ENCODE measurements at regions not wholly inside any gene's neighbourhood (a gene's known extent, or its start where the extent isn't known, plus 50 kb on each side); places are given as distances from the start of the nearest gene placed in this dataset.

- WGBS, 5 donors, result 68 to 86% (median 71%) methylated on average over 8 of the region's 8 CpGs
Observed at GRCh38 chr4:57639561-57640382, 529.6 kb upstream of the IGFBP7 start.

GRCh38 chr4:57635910-57636309 lies 525.7 kb upstream of the IGFBP7 start:
- intact Hi-C loops (cut with DNase I; ENCODE audit: low total_unique reads), result no loop called here

More at GRCh38 chr4:57639561-57640382, 529.6 kb upstream of the IGFBP7 start:
- no peak overlapping the region for H3K27ac ChIP-seq
- DNase-seq, result no peak
- no peaks in the 10 kb centered on the region for H3K27me3 ChIP-seq (replicated peaks in 1 of 7)
- no peaks in the 10 kb centered on the region for H3K36me3 ChIP-seq
- H3K4me3 ChIP-seq, result no peak overlapping the region
- H3K4me1 ChIP-seq, result no peaks in the 10 kb centered on the region
- intact Hi-C loops (cut with DNase I; ENCODE audit: low total_unique reads), result no loop called here
- H3K9me3 ChIP-seq, result no peaks in the 10 kb centered on the region
- no peak for TF ChIP-seq CTCF (IDR thresholded peaks at IDR 0.05 in 8 of 11, conservative IDR thresholded peaks at IDR 0.05 in 3 of 11)
- no peak for TF ChIP-seq POLR2A (IDR thresholded peaks at IDR 0.05)
- TF ChIP-seq POLR2AphosphoS5 (IDR thresholded peaks at IDR 0.05), result no peak

GRCh38 chr4:57633212-57633859 lies 523.2 kb upstream of the IGFBP7 start:
- TF ChIP-seq POLR2AphosphoS5 (IDR thresholded peaks at IDR 0.05) (no peak), POLR2A (IDR thresholded peaks at IDR 0.05) (no peak), CTCF (IDR thresholded peaks at IDR 0.05 in 8 of 11, conservative IDR thresholded peaks at IDR 0.05 in 3 of 11) (no peak)
- Histone ChIP-seq H3K27ac (no peak overlapping the region), H3K4me1 (no peaks in the 10 kb centered on the region), H3K27me3 (replicated peaks in 1 of 7) (no peaks in the 10 kb centered on the region), H3K36me3 (no peaks in the 10 kb centered on the region), H3K4me3 (no peak overlapping the region), H3K9me3 (no peaks in the 10 kb centered on the region)
- no peak for DNase-seq
- intact Hi-C loops (cut with DNase I; ENCODE audit: low total_unique reads), result no loop called here
- 66 to 73% (median 70%) methylated on average over 3 of the region's 3 CpGs for WGBS, 5 donors

More at GRCh38 chr4:57635910-57636309, 525.7 kb upstream of the IGFBP7 start:
- no peak overlapping the region for H3K4me3 ChIP-seq
- TF ChIP-seq POLR2AphosphoS5 (IDR thresholded peaks at IDR 0.05) (no peak), POLR2A (IDR thresholded peaks at IDR 0.05) (no peak), CTCF (IDR thresholded peaks at IDR 0.05 in 8 of 11, conservative IDR thresholded peaks at IDR 0.05 in 3 of 11) (no peak)
- H3K27ac ChIP-seq, result no peak overlapping the region
- H3K9me3 ChIP-seq, result no peaks in the 10 kb centered on the region
- H3K27me3 ChIP-seq (replicated peaks in 1 of 7), result no peaks in the 10 kb centered on the region
- no peaks in the 10 kb centered on the region for H3K4me1 ChIP-seq
- no peaks in the 10 kb centered on the region for H3K36me3 ChIP-seq
- no peak for DNase-seq

- no peak for DNase-seq
- no peak overlapping the region for H3K27ac ChIP-seq
- TF ChIP-seq CTCF (IDR thresholded peaks at IDR 0.05 in 8 of 11, conservative IDR thresholded peaks at IDR 0.05 in 3 of 11) (no peak), POLR2A (IDR thresholded peaks at IDR 0.05) (no peak), POLR2AphosphoS5 (IDR thresholded peaks at IDR 0.05) (no peak)
- H3K4me3 ChIP-seq, result no peak overlapping the region
- H3K4me1 ChIP-seq, result no peaks in the 10 kb centered on the region
- H3K9me3 ChIP-seq, result no peaks in the 10 kb centered on the region
- intact Hi-C loops (cut with DNase I; ENCODE audit: low total_unique reads), result no loop called here
- 93 to 98% (median 97%) methylated on average over 2 of the region's 2 CpGs for WGBS, 5 donors
- no peaks in the 10 kb centered on the region for H3K36me3 ChIP-seq
- H3K27me3 ChIP-seq (replicated peaks in 1 of 7), result no peaks in the 10 kb centered on the region
Observed at GRCh38 chr4:57632564-57632963, 522.4 kb upstream of the IGFBP7 start.

Data from spleen (tissue), 11 donors.